C4-2B (cell line): ENCODE measurements at regions not wholly inside any gene's neighbourhood (a gene's known extent, or its start where the extent isn't known, plus 50 kb on each side); places are given as distances from the start of the nearest gene placed in this dataset.

Experiments
- CTCF ChIP-seq: fragments of 450-650 bp; conservative IDR thresholded peaks from 2 replicates; pipeline ENCODE4 v1.5.1; 2017; ENCODE audit warnings: mild to moderate bottlenecking
- ZFX ChIP-seq: fragments of 450-650 bp; IDR thresholded peaks from 2 replicates; pipeline ENCODE4 v1.6.1; 2017

- TF ChIP-seq CTCF: no peak
- TF ChIP-seq ZFX: no peak
Measured at GRCh38 chr2:57728691-57729090, 317.9 kb upstream of the VRK2 start.
